Cerebellar nuclear complex (tissue), 1 donor: ENCODE measurements at regions not wholly inside any gene's neighbourhood (a gene's known extent, or its start where the extent isn't known, plus 50 kb on each side); places are given as distances from the start of the nearest gene placed in this dataset.
"Not testable (repeated sequence)": the region's sequence is repeated elsewhere in the genome, so short reads cannot be mapped to it uniquely, and the experiment has no call there.

ENCODE experiments used
- DNase-seq, 2 experiments: peaks; one replicate each; lab custom pipeline; 2025; lab: John Stamatoyannopoulos, UW

- no peak for DNase-seq
Measured at GRCh38 chr13:53101883-53102282, 73.3 kb downstream of the OLFM4 start.

GRCh38 chr13:53104136-53104535, 75.5 kb downstream of the OLFM4 start:
- DNase-seq, result no peak

- no peak for DNase-seq
Measured at GRCh38 chr13:53105477-53105876, 76.9 kb downstream of the OLFM4 start.

DNA sequence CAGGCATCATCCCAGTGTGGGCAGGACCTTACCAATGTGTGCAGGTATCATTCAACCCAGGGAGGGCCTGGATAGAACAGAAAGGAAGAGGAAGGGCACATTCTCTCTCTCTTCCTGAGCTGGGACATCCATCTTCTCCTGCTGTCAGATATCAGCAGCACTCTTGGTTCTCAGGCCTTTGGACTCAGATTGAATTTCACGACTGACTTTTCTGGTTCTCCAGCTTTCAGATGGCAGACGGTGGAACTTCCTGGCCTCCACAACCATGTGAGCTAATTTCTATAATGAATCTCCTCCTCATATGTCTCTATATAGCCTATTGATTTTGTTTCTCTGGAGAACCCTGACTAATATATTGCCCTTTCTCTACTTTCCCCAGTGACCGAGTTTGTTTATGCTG, 77.3 kb downstream of the OLFM4 start:
- DNase-seq, result no peak

DNA sequence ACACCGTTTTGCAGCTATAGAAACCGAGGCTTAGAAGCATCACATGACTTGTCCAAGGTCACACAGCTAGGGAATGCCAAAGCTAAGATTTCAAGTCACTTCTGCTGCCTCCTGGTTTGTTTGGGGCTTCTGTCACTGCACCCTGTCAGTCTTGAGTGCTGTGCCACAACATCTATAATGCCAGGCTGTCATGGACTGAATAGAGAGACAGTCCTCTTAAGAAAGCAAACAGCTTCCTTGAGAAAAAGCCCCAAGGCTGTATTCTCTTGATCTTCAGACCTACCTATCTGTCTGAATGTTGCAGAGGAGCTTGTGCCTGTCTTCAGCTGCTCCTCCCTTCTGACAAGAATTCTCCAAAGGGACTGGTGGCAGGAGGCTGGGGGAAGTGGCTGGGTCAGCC, 81.6 kb downstream of the OLFM4 start:
- no peak for DNase-seq

DNA sequence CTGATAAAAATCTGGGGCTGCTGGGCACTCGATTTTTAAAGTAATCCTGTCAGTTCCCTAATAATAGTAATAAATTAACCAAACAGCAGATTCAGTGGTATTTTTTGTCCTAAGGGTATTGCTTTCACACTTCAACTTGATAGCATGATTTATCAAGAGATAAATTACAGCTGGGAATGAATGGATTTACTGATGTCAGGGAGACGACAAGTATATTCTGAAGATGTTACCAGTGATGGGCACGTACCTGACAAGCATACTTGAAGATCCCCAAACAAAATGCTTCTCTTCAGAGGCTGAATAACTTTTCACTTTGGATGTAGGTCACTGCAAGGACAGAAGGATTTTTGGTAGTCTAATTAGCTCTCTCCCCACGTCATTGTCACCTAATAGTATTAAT, 82.0 kb downstream of the OLFM4 start:
- no peak for DNase-seq

DNA sequence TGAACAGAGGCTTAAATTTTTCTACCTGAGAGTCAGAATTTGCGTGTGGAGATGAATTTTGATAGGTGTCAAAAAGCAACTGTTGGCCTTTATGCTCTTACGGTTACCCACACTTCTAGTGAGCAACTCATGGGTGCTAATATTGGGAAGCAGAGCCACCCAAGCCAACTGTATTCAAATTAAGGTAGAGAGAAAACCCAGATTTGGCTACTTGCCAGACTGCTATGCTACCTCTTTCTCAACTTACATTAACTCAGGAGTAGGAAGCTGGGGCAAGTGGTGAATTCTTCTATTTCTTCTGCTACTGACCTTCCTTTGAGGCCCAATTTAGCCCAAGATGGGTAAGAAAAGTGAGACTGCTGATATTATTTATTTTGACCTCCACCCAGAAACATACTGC, 83.9 kb downstream of the OLFM4 start:
- no peak for DNase-seq

- not testable (repeated sequence) for DNase-seq
Measured at GRCh38 chr13:53117048-53117447, 88.4 kb downstream of the OLFM4 start.

DNA sequence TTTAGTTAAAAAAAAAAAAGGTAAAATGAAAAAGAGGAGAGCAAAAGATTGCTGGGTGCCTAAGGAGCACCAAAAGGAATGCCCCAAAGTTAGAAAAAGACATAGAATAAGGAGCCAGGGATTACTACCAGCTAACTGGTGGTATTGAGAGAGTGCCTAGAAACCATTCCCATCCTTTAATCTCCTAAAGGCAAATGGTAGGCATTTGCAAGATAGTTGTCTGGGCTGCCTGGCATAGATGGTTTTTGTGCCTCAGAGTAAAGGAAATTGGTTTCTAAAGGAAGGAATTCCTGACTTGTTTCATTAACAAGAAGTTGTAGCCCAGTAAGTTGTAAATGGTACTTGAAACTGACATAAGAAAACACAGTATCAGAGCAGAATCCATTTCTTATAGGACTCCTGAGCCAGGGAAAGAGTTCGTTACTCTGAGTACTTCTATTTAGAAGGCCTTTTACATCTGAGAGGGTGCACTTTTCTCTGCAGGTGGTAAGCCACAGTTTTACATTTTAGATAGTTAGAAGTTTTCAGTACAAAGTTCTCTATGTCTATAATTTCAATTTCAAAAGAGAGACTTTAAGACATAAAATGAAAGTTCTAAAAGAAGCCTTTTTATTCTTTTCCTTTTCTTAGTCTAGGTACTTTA, 92.6 kb downstream of the OLFM4 start:
- DNase-seq, result no peak

DNA sequence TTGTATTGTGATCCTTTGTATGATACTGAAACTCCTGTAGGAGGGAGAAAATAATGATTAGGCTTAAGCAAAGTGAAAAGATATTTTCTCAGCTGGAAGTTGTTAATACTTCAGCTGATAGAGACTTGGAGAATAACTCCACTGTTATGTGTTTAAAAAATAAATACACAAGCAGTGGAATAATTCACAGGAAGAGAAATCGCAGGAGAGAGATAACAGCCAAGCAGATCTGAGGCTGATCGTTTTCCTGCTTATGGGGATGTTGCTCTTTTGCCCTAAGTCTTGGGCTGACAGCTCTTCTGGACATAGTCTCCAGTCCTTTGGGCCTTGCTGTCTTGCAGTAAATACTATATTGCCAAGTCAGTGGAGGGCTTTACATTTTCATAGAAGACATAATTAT, 93.3 kb downstream of the OLFM4 start:
- DNase-seq, result no peak

DNA sequence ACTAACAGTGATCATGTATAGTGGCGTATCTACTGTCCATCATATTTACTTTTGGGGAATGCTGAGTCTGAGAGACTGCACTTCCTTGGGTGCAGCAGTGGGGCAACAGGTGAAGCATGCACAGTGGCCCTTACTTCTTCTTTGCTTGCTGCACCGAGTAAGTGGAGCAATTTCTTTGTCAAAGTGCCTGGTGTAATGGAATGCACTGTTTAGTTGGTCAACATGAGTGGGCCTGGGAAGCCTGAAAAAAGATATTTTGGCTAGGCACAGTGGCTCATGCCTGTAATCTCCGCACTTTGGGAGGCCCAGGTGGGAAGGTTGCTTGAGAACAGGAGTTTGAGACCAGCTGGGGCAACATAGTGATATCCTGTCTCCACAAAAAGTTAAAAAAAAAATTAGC, 94.9 kb downstream of the OLFM4 start:
- no peak for DNase-seq

DNA sequence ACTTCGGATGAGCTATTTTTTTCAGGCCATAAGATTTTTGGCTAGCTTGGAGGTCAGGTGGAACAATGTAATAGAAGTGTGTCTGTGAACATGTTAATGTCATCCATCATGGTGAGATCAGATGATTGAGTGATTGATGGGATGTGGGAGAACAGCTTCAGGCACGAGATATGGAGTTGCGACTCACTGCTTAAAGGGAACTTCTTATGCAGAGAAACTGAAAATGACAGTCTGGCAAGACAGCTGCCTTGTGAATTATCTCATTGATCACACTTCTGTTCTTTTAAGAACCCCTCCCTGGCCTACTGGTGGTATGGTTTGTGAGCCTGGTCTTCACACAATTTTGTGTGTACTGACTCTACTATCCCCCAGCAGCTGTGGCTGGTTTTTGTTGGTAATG, 96.0 kb downstream of the OLFM4 start:
- no peak for DNase-seq

DNA sequence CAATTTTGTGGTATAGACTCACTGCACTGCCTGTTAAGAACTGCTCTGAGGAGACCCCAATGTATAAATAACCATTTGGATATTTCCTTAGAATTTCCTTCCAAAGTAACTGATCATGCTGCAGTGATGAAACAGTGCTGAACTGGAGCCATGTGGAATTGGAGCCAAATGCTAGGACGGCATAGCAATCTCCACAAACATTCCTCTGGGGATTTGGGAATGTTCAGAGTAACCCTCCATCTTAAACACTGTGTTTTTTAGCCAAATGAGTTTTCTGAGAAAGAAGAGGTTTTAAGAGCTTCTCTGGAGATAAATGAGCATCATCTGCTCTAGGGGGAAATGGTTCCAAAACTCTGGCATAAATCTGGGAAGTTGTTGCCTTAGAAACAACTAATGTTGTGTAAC, 98.2 kb downstream of the OLFM4 start:
- no peak for DNase-seq

- DNase-seq, result no peak
Measured at GRCh38 chr13:53127373-53127772, 98.8 kb downstream of the OLFM4 start.

GRCh38 chr13:53129864-53130393, 101.3 kb downstream of the OLFM4 start:
- no peak for DNase-seq

DNA sequence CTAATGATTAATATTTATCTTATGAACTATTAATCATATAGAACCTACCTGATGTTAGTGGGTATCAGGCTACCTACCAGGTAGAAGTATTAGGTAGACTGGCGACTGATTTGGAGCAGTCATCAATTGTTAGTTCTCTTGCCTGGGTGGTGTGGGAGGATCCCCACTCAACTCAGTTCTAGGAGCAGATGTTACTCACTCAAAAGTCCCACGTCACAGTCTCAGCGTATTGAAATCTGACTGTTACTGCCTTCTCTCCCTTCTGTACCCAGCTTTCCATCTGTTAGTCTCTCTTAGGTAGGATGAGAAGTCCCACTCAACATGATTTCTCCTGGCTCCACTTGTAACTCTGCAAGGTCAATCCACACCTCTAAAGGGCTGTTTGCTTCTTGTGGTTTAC, 102.7 kb downstream of the OLFM4 start:
- DNase-seq, result no peak

GRCh38 chr13:53135301-53135700, 106.7 kb downstream of the OLFM4 start:
- DNase-seq, result no peak

DNA sequence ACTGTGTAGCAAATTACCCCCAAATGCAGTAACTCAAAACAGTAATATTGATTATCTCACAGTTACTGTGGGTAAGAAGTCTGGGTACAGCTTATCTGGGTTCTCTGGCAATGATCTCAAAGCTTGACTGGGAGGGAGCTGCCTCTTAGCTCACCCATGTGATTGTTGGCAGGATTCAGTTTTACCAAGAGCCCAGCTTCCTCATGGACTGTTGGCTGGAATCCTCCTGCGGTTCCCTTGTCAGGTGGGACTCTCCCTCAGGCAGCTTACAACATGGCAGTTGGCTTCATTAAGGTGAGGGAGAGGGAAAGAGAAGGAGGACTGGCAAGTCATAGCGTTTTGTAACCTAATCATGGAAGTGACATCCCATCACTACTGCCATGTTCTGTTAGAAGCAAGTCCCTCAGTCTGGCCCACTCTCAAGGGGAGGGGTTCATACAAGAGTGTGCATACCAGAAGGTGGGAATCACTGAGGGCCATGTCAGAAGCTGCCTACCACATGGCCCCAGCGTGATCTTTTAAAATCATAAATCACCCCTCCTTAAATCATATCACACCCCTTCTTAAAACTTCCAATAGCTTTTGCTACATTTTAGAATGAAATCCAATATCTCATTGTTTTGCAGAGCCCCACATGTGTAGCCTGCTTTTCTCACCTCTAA, 108.1 kb downstream of the OLFM4 start:
- DNase-seq, result no peak

- DNase-seq, result no peak
Measured at GRCh38 chr13:53137779-53138178, 109.2 kb downstream of the OLFM4 start.

- no peak for DNase-seq
Measured at GRCh38 chr13:53138376-53139036, 109.9 kb downstream of the OLFM4 start.

GRCh38 chr13:53141336-53141735, 112.7 kb downstream of the OLFM4 start:
- no peak for DNase-seq

GRCh38 chr13:53142306-53142705, 113.7 kb downstream of the OLFM4 start:
- DNase-seq, result no peak

- DNase-seq, result no peak
Measured at GRCh38 chr13:53143757-53144339, 115.2 kb downstream of the OLFM4 start.
